CD4-positive, alpha-beta T cell (primary cell): ENCODE measurements at regions not wholly inside any gene's neighbourhood (a gene's known extent, or its start where the extent isn't known, plus 50 kb on each side); places are given as distances from the start of the nearest gene placed in this dataset.

Source experiments
- ATAC-seq: fragments of 200-7000 bp; cut with Tn5 transposase; one replicate; pipeline ENCODE4 v1.10.0; 2022; ENCODE audit warnings: mild to moderate bottlenecking; ENCODE audit not compliant: poor library complexity
- CTCF ChIA-PET: fragments of 350-600 bp; sonication (Branson Sonifier 250); formaldehyde crosslinking; loops from one replicate; lab custom pipeline; 2021; ENCODE audit warnings: antibody characterized with exemption, inconsistent platforms; lab: Charles Lee
- POLR2A ChIA-PET: fragments of 350-600 bp; sonication (Branson Sonifier 250); formaldehyde crosslinking; loops from one replicate; lab custom pipeline; 2021; ENCODE audit warnings: antibody characterized with exemption, inconsistent platforms; lab: Charles Lee
- DNase-seq, 14 experiments: peaks; one replicate each; pipeline ENCODE4 v3.0.0-alpha.2; 2013 to 2020; ENCODE audit warnings: mixed read lengths in 2 of 14
- H3K27ac ChIP-seq, 2 donors: one replicate each; pipeline versions ENCODE4 v1.5.1 to v1.7.0; 2013; ENCODE audit warnings: low read length in 2 of 2, low read depth in 1 of 2, mild to moderate bottlenecking in 1 of 2
- H3K27me3 ChIP-seq, 2 experiments: 1 replicate in 1 of 2; 2 replicates in 1 of 2; pipeline versions ENCODE4 v1.6.1 to v1.7.0; 2013; ENCODE audit warnings: low read length in 2 of 2, control low read depth in 1 of 2, mild to moderate bottlenecking in 1 of 2, moderate library complexity in 1 of 2; ENCODE audit not compliant: insufficient read depth in 2 of 2, control insufficient read depth in 1 of 2
- H3K36me3 ChIP-seq: one replicate; pipeline ENCODE4 v1.6.1; 2013; ENCODE audit warnings: low read length, control low read depth; ENCODE audit not compliant: insufficient read depth
- H3K4me1 ChIP-seq: one replicate; pipeline ENCODE4 v1.6.1; 2013; ENCODE audit warnings: low read length, control low read depth; ENCODE audit not compliant: insufficient read depth
- H3K4me3 ChIP-seq: one replicate; pipeline ENCODE4 v1.5.1; 2013; ENCODE audit warnings: mild to moderate bottlenecking, low read length, moderate library complexity
- H3K9me3 ChIP-seq, 2 experiments: 1 replicate in 1 of 2; 2 replicates in 1 of 2; pipeline versions ENCODE4 v1.6.1 to v1.7.0; 2013; ENCODE audit warnings: low read length in 2 of 2, mild to moderate bottlenecking in 2 of 2, control low read depth in 1 of 2, moderate library complexity in 1 of 2; ENCODE audit not compliant: control insufficient read depth in 1 of 2, insufficient read depth in 1 of 2
- H3K27ac Mint-ChIP-seq: one replicate; pipeline ENCODE4 v1.8.0; 2020; ENCODE audit warnings: mixed read lengths
- H3K27me3 Mint-ChIP-seq: one replicate; pipeline ENCODE4 v1.8.0; 2021; ENCODE audit warnings: mixed read lengths
- H3K36me3 Mint-ChIP-seq: one replicate; pipeline ENCODE4 v1.8.0; 2021; ENCODE audit warnings: low read depth, mixed read lengths
- H3K4me1 Mint-ChIP-seq: one replicate; pipeline ENCODE4 v1.8.0; 2021; ENCODE audit warnings: low read depth, mixed read lengths
- H3K4me3 Mint-ChIP-seq: one replicate; pipeline ENCODE4 v1.8.0; 2020; ENCODE audit warnings: mild to moderate bottlenecking, mixed read lengths
- H3K9me3 Mint-ChIP-seq: one replicate; pipeline ENCODE4 v1.8.0; 2020; ENCODE audit warnings: mixed read lengths
- intact Hi-C, 2 experiments: fragments of 100-400 bp; cut with DNase I in 1 of 2; cut with micrococcal nuclease in 1 of 2; formaldehyde crosslinking; loops; one replicate each; pipeline versions ENCODE4 v1.15.1 to v1.9.0; 2023 to 2025; cut with DNase I, micrococcal nuclease
- TF ChIP-seq, protein P1 (sequence below): fragments of 200-600 bp; IDR thresholded peaks from one replicate; pipeline ENCODE4 v1.8.0; 2022; ENCODE audit warnings: antibody characterized with exemption, mild to moderate bottlenecking

DNA sequence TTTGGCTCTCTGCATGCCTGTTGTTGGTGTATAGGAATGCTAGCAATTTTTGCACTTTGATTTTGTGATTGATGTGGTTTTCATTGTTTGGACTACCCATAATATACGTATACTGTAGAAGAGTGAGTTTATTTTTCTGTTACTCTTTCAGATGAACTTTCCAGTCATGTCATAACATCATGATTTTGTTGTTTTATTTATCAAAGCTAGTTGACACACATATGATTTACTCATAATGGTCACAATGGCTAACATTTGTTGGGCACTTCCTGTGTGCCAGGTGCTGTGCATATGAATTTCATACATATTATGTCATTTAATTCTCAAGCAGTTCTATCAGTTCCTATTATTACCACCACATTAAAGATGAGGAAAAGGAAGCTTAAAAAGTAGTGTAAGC is 98.1 kb upstream of the GUCA2B start:
- Mint-ChIP-seq H3K4me1 (peaks cover 21% of the 10 kb centered on the region), H3K36me3 (no peaks in the 10 kb centered on the region), H3K27me3 (peaks cover 72% of the 10 kb centered on the region), H3K4me3 (no peak overlapping the region), H3K9me3 (peaks cover 6% of the 10 kb centered on the region), H3K27ac (no peak overlapping the region)
- no peak for DNase-seq
- Histone ChIP-seq H3K27ac (no peak overlapping the region), H3K36me3 (no peaks in the 10 kb centered on the region), H3K4me1 (peaks cover 2% of the 10 kb centered on the region), H3K9me3 (peaks cover 7 to 23% of the 10 kb centered on the region in 2 experiments), H3K27me3 (peaks cover 21 to 33% of the 10 kb centered on the region in 2 experiments), H3K4me3 (no peak overlapping the region)
- ChIA-PET POLR2A (no interaction called here), CTCF (no interaction called here)
- TF ChIP-seq, protein P1, sequence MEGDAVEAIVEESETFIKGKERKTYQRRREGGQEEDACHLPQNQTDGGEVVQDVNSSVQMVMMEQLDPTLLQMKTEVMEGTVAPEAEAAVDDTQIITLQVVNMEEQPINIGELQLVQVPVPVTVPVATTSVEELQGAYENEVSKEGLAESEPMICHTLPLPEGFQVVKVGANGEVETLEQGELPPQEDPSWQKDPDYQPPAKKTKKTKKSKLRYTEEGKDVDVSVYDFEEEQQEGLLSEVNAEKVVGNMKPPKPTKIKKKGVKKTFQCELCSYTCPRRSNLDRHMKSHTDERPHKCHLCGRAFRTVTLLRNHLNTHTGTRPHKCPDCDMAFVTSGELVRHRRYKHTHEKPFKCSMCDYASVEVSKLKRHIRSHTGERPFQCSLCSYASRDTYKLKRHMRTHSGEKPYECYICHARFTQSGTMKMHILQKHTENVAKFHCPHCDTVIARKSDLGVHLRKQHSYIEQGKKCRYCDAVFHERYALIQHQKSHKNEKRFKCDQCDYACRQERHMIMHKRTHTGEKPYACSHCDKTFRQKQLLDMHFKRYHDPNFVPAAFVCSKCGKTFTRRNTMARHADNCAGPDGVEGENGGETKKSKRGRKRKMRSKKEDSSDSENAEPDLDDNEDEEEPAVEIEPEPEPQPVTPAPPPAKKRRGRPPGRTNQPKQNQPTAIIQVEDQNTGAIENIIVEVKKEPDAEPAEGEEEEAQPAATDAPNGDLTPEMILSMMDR: no peak
- intact Hi-C loops: no loop called here
- ATAC-seq: no peak

DNA sequence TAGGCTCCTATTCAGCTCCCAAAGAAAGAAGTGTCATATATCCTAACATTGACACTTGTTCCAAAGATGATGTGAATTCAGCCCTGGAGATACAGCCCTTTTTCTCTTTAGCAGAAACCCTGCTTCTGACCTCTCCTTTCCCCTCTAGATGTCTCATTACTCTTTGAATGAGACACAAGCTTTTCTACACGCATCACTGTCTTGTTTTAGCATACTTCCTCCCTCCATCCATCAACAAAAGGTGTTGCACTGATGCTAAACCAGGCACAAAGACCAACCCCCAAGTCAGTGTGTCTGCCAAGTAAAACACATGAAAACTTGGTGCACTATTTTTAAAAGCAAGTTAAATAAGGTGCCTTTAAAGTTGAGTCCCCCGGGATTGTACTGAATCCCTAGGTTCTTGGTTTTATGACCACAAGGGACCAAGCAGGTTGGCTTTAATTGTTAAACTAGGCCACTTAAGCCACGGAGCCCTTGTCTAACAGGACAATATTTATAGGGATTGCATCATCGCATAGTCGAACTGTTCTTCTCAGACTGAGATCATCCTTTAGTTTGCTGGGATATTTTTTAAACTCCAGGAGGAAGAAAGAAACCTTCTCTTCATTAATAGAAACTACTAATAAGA is 101.0 kb upstream of the GUCA2B start:
- Histone ChIP-seq H3K9me3 (peaks cover 0 to 3% of the 10 kb centered on the region in 2 experiments), H3K27me3 (peaks cover 29 to 54% of the 10 kb centered on the region in 2 experiments), H3K36me3 (no peaks in the 10 kb centered on the region), H3K27ac (no peak overlapping the region), H3K4me3 (no peak overlapping the region), H3K4me1 (peaks cover 2% of the 10 kb centered on the region)
- Mint-ChIP-seq H3K9me3 (no peaks in the 10 kb centered on the region), H3K27me3 (peaks cover 88% of the 10 kb centered on the region), H3K27ac (no peak overlapping the region), H3K4me1 (peaks cover 21% of the 10 kb centered on the region), H3K36me3 (no peaks in the 10 kb centered on the region), H3K4me3 (no peak overlapping the region)
- no peak for DNase-seq
- ChIA-PET POLR2A (interaction anchor here (0.8 kb wide), 1 partner anchor 136 kb away, joined by 3 read pairs; no protein-coding TSS in a partner anchor), CTCF (interaction anchor here (0.7 kb wide), 1 partner anchor 8 kb away, joined by 3 read pairs; no protein-coding TSS in a partner anchor)
- intact Hi-C loops: no loop called here
- TF ChIP-seq, protein P1: no peak
- ATAC-seq: no peak

DNA sequence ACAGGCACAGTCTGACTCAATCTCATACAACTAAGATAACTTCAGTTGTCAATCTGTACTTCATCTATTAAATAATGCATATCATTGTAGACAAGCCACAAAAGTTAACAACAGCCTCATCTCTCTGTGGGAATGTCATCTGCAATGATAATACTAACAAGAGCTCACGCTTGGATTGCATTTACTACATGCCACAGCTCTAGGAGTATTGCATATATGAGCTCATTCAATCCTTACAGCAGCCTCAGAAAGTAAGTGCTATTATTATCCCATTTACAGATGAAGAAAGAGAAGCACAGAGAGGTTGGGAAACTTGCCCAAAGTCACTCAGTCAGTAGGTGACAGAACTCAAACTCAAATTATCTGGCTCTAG is 105.7 kb upstream of the GUCA2B start:
- peaks cover 25 to 44% of the 10 kb centered on the region in 2 experiments for H3K27me3 ChIP-seq
- ChIA-PET CTCF (no interaction called here), POLR2A (no interaction called here)
- Mint-ChIP-seq H3K27me3 (peaks cover 73% of the 10 kb centered on the region), H3K36me3 (no peaks in the 10 kb centered on the region), H3K27ac (no peak overlapping the region), H3K9me3 (no peaks in the 10 kb centered on the region), H3K4me3 (no peak overlapping the region), H3K4me1 (peaks cover 4% of the 10 kb centered on the region)
- DNase-seq: no peak
- intact Hi-C loops: no loop called here
- TF ChIP-seq, protein P1: no peak
- no peaks in the 10 kb centered on the region for H3K9me3 ChIP-seq
- no peaks in the 10 kb centered on the region for H3K36me3 ChIP-seq
- ATAC-seq: no peak
- no peak overlapping the region for H3K4me3 ChIP-seq
- H3K4me1 ChIP-seq: no peaks in the 10 kb centered on the region
- no peak overlapping the region for H3K27ac ChIP-seq
